GM12872 (cell line): ENCODE measurements at regions not wholly inside any gene's neighbourhood (a gene's known extent, or its start where the extent isn't known, plus 50 kb on each side); places are given as distances from the start of the nearest gene placed in this dataset.

Experiments used
- TF ChIP-seq, protein P1 (sequence below): IDR thresholded peaks from 3 replicates; pipeline ENCODE4 v1.5.1; 2011; ENCODE audit warnings: low read depth, mild to moderate bottlenecking, low read length, moderate library complexity; ENCODE audit not compliant: insufficient read depth

DNA sequence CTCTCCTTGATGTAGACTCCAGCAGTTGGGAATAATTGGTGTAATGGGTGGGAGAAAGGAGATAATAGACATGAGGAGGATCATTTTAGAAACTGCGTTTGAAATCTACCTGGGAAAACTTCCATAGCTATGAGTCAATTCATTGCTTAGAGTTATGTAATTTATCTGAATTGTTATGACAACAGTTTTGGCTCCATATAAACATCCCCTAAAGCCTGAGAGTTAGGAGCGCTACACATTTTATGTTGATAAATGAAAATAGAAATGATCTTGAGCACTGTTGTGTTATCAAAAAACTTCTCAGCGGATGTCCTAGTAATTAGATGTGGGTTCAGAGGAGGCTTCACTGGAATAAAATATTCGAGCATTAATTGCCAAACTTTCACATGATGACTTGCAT, 573.4 kb downstream of the TSN start:
- TF ChIP-seq, protein P1, sequence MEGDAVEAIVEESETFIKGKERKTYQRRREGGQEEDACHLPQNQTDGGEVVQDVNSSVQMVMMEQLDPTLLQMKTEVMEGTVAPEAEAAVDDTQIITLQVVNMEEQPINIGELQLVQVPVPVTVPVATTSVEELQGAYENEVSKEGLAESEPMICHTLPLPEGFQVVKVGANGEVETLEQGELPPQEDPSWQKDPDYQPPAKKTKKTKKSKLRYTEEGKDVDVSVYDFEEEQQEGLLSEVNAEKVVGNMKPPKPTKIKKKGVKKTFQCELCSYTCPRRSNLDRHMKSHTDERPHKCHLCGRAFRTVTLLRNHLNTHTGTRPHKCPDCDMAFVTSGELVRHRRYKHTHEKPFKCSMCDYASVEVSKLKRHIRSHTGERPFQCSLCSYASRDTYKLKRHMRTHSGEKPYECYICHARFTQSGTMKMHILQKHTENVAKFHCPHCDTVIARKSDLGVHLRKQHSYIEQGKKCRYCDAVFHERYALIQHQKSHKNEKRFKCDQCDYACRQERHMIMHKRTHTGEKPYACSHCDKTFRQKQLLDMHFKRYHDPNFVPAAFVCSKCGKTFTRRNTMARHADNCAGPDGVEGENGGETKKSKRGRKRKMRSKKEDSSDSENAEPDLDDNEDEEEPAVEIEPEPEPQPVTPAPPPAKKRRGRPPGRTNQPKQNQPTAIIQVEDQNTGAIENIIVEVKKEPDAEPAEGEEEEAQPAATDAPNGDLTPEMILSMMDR: no peak

- TF ChIP-seq, protein P1: no peak
Observed at GRCh38 chr2:122329278-122329677, 573.8 kb downstream of the TSN start.

DNA sequence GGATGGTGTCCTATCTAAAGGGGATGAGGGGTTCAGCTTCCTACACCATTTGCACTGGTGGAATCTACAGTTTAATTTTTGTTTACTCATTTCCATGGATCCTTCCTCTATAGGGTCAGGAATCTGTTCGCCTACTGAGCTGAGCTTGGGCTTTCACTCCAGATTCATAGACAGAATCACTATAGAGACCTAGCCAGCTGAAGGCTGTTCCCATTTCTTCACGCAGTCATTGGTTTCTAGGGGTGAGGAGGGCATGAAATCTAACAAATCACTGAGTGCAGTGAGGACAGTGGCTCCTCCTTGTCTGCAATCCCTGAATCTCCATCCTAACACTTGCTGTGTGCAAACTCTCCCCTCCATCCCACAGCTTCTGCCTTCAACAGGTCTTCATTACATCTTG, 578.5 kb downstream of the TSN start:
- TF ChIP-seq, protein P1: no peak

- TF ChIP-seq, protein P1: peak; percentile 26; the same call in 1 of the 3 replicates
Observed at GRCh38 chr2:122338000-122338399, 582.5 kb downstream of the TSN start.

DNA sequence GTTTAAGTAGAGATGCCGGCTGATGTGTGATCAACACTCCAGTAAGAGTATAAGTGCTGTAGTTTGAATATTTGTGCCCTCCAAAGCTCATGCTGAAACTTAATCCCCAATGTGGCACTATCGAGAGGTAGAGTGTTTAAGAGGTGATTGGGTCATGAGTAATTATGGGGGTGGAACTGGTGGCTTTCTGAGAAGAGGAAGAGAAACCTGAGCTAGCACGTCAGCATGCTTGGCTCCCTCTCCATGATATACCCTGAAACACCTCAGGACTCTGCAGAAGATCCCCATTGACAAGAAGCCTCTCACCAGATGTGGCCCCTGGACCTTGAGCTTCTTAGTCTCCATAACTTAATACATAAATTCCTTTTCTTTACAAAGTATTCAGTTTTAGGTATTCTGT, 584.8 kb downstream of the TSN start:
- TF ChIP-seq, protein P1: no peak

- TF ChIP-seq, protein P1: no peak
Observed at GRCh38 chr2:122341007-122341406, 585.6 kb downstream of the TSN start.

- TF ChIP-seq, protein P1: no peak
Observed at GRCh38 chr2:122357998-122358397, 602.5 kb downstream of the TSN start.

DNA sequence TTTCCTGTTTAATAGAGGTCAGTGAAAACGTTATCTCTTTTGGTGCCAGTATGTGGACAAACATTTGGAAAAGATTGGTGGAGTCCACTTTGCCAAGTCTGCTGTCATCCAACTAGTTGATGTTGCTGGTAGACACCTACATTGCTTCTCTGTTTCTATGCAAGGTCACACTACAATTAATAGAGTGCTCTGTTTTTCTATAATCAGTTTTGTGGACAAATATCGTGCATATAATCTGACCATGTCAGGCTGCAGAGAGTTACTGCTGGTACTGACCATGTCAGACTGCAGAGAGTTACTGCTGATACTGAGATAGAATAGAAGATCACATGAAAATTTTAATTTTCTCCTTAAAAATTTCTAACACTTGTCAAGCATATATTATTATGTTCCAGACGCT, 603.3 kb downstream of the TSN start:
- TF ChIP-seq, protein P1: no peak
